Subcutaneous abdominal adipose tissue (tissue), 5 donors: ENCODE measurements at regions not wholly inside any gene's neighbourhood (a gene's known extent, or its start where the extent isn't known, plus 50 kb on each side); places are given as distances from the start of the nearest gene placed in this dataset.
"Not testable (repeated sequence)": the region's sequence is repeated elsewhere in the genome, so short reads cannot be mapped to it uniquely, and the experiment has no call there.

Source experiments
- H3K27ac ChIP-seq: one replicate; pipeline ENCODE4 v1.7.0; 2013; ENCODE audit warnings: low read depth, mild to moderate bottlenecking, inconsistent platforms, low read length, moderate library complexity
- H3K27me3 ChIP-seq, 5 donors: one replicate each; pipeline ENCODE4 v1.7.0; 2013; ENCODE audit warnings: low read length in 5 of 5, inconsistent platforms in 1 of 5; ENCODE audit not compliant: control insufficient read depth in 5 of 5, insufficient read depth in 4 of 5
- H3K36me3 ChIP-seq, 5 donors: one replicate each; pipeline ENCODE4 v1.7.0; 2013; ENCODE audit warnings: low read length in 5 of 5; ENCODE audit not compliant: control insufficient read depth in 5 of 5, insufficient read depth in 5 of 5
- H3K4me1 ChIP-seq, 5 donors: one replicate each; pipeline ENCODE4 v1.7.0; 2013; ENCODE audit warnings: low read length in 5 of 5, mild to moderate bottlenecking in 3 of 5, moderate library complexity in 1 of 5; ENCODE audit not compliant: control insufficient read depth in 5 of 5, insufficient read depth in 5 of 5
- H3K4me3 ChIP-seq, 5 donors: one replicate each; pipeline ENCODE4 v1.7.0; 2013; ENCODE audit warnings: low read length in 5 of 5, low read depth in 1 of 5
- H3K9ac ChIP-seq, 5 donors: one replicate each; pipeline ENCODE4 v1.7.0; 2013; ENCODE audit warnings: low read length in 5 of 5, mild to moderate bottlenecking in 4 of 5, moderate library complexity in 3 of 5
- H3K9me3 ChIP-seq, 5 donors: one replicate each; pipeline ENCODE4 v1.7.0; 2013; ENCODE audit warnings: low read length in 5 of 5; ENCODE audit not compliant: control insufficient read depth in 5 of 5
- donor health status: healthy.
- donor health status: healthy.
- donor health status: healthy.
- donor health status: healthy.
- donor health status: healthy.

- Histone ChIP-seq H3K27me3 (no peaks in the 10 kb centered on the region), H3K9me3 (peaks cover 0 to 3% (median 0%) of the 10 kb centered on the region in 5 donors), H3K27ac (no peak overlapping the region), H3K36me3 (no peaks in the 10 kb centered on the region), H3K4me1 (peaks cover 0 to 8% (median 0%) of the 10 kb centered on the region in 5 donors), H3K9ac (no peak overlapping the region), H3K4me3 (no peak overlapping the region)
Measured at GRCh38 chr4:33974270-33974669, 2270.0 kb downstream of the ARAP2 start.

GRCh38 chr4:33975995-33976394, 2268.3 kb downstream of the ARAP2 start:
- Histone ChIP-seq H3K27me3 (no peaks in the 10 kb centered on the region), H3K9ac (no peak overlapping the region), H3K4me3 (no peak overlapping the region), H3K36me3 (no peaks in the 10 kb centered on the region), H3K9me3 (no peaks in the 10 kb centered on the region), H3K4me1 (peaks cover 0 to 8% (median 0%) of the 10 kb centered on the region in 5 donors), H3K27ac (no peak overlapping the region)

GRCh38 chr4:33979781-33980180, 2264.5 kb downstream of the ARAP2 start:
- H3K9me3 ChIP-seq, H3K4me1 ChIP-seq, H3K9ac ChIP-seq, H3K36me3 ChIP-seq, H3K27me3 ChIP-seq, H3K4me3 ChIP-seq, H3K27ac ChIP-seq: not testable (repeated sequence)

DNA sequence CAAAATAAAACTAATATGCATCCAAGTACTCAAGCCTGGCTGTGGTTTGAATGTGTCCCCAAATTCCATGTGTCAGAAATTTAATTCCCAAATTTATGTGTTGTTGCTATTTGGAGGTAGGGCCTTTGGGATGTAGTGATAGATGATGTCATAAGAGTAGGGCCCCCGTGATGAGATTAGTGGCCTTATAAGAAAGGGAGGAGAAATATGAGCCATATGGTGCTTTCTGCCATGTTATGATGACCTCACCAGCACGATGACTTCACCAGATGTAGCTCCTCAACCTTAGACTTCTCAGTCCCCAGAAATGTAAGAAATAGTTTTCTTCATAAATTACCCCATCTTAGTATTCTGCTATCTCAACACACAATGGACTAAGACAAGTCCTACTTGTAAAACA, 2264.0 kb downstream of the ARAP2 start:
- no peak overlapping the region for H3K9ac ChIP-seq
- H3K9me3 ChIP-seq = no peaks in the 10 kb centered on the region
- peaks cover 0 to 8% (median 0%) of the 10 kb centered on the region in 5 donors for H3K4me1 ChIP-seq
- no peaks in the 10 kb centered on the region for H3K27me3 ChIP-seq
- H3K27ac ChIP-seq = no peak overlapping the region
- no peak overlapping the region for H3K4me3 ChIP-seq
- no peaks in the 10 kb centered on the region for H3K36me3 ChIP-seq

GRCh38 chr4:33989820-33990443, 2254.4 kb downstream of the ARAP2 start:
- Histone ChIP-seq H3K27me3 (no peaks in the 10 kb centered on the region), H3K36me3 (no peaks in the 10 kb centered on the region), H3K27ac (no peak overlapping the region), H3K4me1 (no peaks in the 10 kb centered on the region), H3K9ac (no peak overlapping the region), H3K9me3 (no peaks in the 10 kb centered on the region), H3K4me3 (no peak overlapping the region)

- Histone ChIP-seq H3K4me1 (no peaks in the 10 kb centered on the region), H3K4me3 (no peak overlapping the region), H3K27me3 (no peaks in the 10 kb centered on the region), H3K9ac (no peak overlapping the region), H3K9me3 (no peaks in the 10 kb centered on the region), H3K36me3 (no peaks in the 10 kb centered on the region), H3K27ac (no peak overlapping the region)
Measured at GRCh38 chr4:33996075-33996718, 2248.1 kb downstream of the ARAP2 start.

DNA sequence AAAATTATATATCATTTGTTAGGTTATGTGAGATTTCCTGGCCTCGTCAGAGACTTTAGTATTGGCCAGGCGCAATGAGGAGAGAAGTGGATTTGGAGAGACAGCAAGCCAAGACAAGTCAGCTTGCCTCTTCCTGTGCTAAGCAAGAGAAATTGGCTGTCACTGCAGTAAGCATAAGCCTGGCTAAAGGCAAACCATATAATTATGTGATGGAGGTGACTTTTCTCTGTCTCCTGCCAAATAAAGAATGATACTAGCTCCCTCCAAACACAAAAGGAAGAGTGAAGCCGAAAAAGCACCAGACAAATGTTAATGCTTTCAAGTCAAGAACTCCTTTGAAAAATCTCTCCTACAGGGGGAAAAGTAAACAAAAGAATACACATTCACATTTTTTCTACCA, 2246.0 kb downstream of the ARAP2 start:
- no peaks in the 10 kb centered on the region for H3K4me1 ChIP-seq
- no peak overlapping the region for H3K9ac ChIP-seq
- no peaks in the 10 kb centered on the region for H3K9me3 ChIP-seq
- H3K27ac ChIP-seq = no peak overlapping the region
- H3K4me3 ChIP-seq = no peak overlapping the region
- no peaks in the 10 kb centered on the region for H3K27me3 ChIP-seq
- no peaks in the 10 kb centered on the region for H3K36me3 ChIP-seq

DNA sequence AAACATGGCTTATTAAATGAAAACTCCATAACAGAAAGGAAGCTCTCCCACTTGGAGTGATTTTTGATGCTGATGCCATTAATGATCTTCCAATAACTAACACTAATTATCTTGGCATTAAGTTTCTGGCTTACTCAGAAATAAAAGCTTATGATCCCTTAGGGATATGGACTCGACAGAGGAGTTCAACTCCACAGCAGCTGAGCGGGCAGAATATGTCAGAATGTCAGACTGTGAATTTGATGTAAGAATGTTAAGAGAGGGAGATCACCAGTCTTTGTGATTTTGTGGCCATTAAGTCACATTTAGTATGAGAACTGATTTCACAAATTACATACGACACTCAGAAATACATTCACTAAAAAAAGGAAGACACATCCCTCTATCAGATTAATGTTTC, 2244.0 kb downstream of the ARAP2 start:
- Histone ChIP-seq H3K9me3 (no peaks in the 10 kb centered on the region), H3K27me3 (no peaks in the 10 kb centered on the region), H3K4me3 (no peak overlapping the region), H3K9ac (no peak overlapping the region), H3K27ac (no peak overlapping the region), H3K4me1 (peaks cover 0 to 1% (median 0%) of the 10 kb centered on the region in 5 donors), H3K36me3 (no peaks in the 10 kb centered on the region)

GRCh38 chr4:34006540-34006939, 2237.8 kb downstream of the ARAP2 start:
- H3K27ac ChIP-seq, H3K4me1 ChIP-seq, H3K36me3 ChIP-seq, H3K9ac ChIP-seq, H3K27me3 ChIP-seq, H3K9me3 ChIP-seq, H3K4me3 ChIP-seq: not testable (repeated sequence)

DNA sequence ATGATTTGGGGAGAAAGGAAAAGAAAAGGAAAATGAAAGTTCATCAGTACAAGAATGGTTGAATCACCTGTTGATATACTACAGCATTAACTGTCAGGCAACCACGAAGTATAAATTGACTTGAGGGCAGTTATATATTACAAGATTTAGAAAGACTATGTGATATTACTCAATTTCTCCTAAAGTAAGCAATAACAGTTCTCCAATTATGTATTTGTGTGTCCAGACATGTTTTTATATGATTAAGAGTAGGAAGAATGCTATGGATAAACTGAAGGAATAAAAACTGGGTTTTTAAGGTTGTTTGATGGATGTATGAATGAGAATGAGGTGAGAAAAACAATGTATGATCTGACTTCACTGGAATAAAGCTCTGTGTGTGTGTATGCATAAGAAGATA, 2234.4 kb downstream of the ARAP2 start:
- no peak overlapping the region for H3K4me3 ChIP-seq
- no peaks in the 10 kb centered on the region for H3K36me3 ChIP-seq
- no peaks in the 10 kb centered on the region for H3K9me3 ChIP-seq
- H3K4me1 ChIP-seq = peaks cover 0 to 3% (median 0%) of the 10 kb centered on the region in 5 donors
- no peak overlapping the region for H3K9ac ChIP-seq
- no peak overlapping the region for H3K27ac ChIP-seq
- H3K27me3 ChIP-seq = no peaks in the 10 kb centered on the region
